Esophagus muscularis mucosa (tissue), 4 donors: ENCODE measurements at regions not wholly inside any gene's neighbourhood (a gene's known extent, or its start where the extent isn't known, plus 50 kb on each side); places are given as distances from the start of the nearest gene placed in this dataset.

Experiments
- DNase-seq: peaks from one replicate; pipeline ENCODE4 v3.0.0-alpha.2; 2017; ENCODE audit errors: extremely low spot score
- H3K27ac ChIP-seq, 4 donors: fragments of 200-600 bp; sonication (generic); replicated peaks in 1 of 4; 1 replicate in 3 of 4; 2 replicates in 1 of 4; pipeline ENCODE4 v1.5.1; 2016 to 2019; ENCODE audit warnings: mild to moderate bottlenecking in 1 of 4
- H3K27me3 ChIP-seq, 4 donors: fragments of 200-600 bp; sonication (generic); one replicate each; pipeline versions ENCODE4 v1.5.1 to v1.6.0; 2016 to 2019
- H3K36me3 ChIP-seq, 4 donors: fragments of 200-600 bp; sonication (generic); one replicate each; pipeline ENCODE4 v1.5.1; 2016 to 2019
- H3K4me1 ChIP-seq, 4 donors: fragments of 200-600 bp; sonication (generic); one replicate each; pipeline ENCODE4 v1.5.1; 2016 to 2019
- H3K4me3 ChIP-seq, 4 donors: fragments of 200-600 bp; sonication (generic); 1 replicate in 2 of 4; 2 replicates in 2 of 4; pipeline ENCODE4 v1.5.1; 2016 to 2019; ENCODE audit warnings: mild to moderate bottlenecking in 4 of 4, moderate library complexity in 1 of 4
- H3K9me3 ChIP-seq, 4 donors: fragments of 200-600 bp; sonication (generic); 1 replicate in 3 of 4; 2 replicates in 1 of 4; pipeline ENCODE4 v1.5.1; 2016 to 2019
- EP300 ChIP-seq: sonication (generic); formaldehyde crosslinking; IDR thresholded peaks from one replicate; pipeline ENCODE4 v1.6.1; 2017; ENCODE audit warnings: antibody characterized with exemption
- POLR2A ChIP-seq: fragments of 450-650 bp; IDR thresholded peaks from one replicate; pipeline ENCODE4 v1.6.1; 2017; ENCODE audit warnings: antibody characterized with exemption, moderate library complexity, mild to moderate bottlenecking, low read depth
- POLR2AphosphoS5 ChIP-seq, 2 donors: sonication (generic); formaldehyde crosslinking; IDR thresholded peaks; one replicate each; pipeline ENCODE4 v1.6.1; 2017; ENCODE audit warnings: antibody characterized with exemption in 2 of 2
- WGBS: methylation state at CpG from one replicate; pipeline ENCODE4 v1.1.5; 2018; 5-methylcytosine and 5-hydroxymethylcytosine counted together
- intact Hi-C: fragments of 100-400 bp; cut with DNase I; formaldehyde crosslinking; loops from one replicate; pipeline ENCODE4 v1.15.1; 2023
- TF ChIP-seq, protein P1 (sequence below), 3 experiments: fragments of 200-600 bp in 2 of 3; fragments of 450-650 bp in 1 of 3; sonication (generic) in 2 of 3; IDR thresholded peaks; one replicate each; pipeline ENCODE4 v1.5.1; 2017 to 2019; ENCODE audit warnings: antibody characterized with exemption in 3 of 3, mild to moderate bottlenecking in 2 of 3, moderate library complexity in 1 of 3

DNA sequence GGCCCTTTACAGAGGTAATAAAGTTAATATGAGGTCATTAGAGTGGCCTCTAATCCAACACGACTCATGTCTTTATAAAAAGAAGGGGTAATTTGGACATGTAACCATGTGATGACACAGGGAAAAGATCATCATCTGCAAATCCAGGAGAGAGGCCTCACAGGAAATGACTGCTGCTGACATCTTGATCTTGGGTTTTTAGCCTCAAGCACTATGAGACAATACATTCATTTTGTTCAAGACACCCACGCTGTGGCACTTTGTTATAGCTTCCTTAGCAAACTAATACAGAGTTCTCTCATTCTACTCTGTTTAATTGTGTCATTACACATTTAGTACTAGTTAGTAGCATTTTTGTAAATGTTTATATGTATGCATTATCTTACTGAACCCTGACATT lies 64.0 kb upstream of the RUNX1 start:
- 65% methylated on average over 2 of the region's 2 CpGs for WGBS
- no peak overlapping the region for H3K4me3 ChIP-seq
- no peaks in the 10 kb centered on the region for H3K36me3 ChIP-seq
- no peak overlapping the region for H3K27ac ChIP-seq
- intact Hi-C loops, result no loop called here
- H3K9me3 ChIP-seq, result peaks cover 0 to 4% (median 0%) of the 10 kb centered on the region in 4 donors
- no peaks in the 10 kb centered on the region for H3K4me1 ChIP-seq
- DNase-seq, result no peak
- peaks cover 0 to 7% (median 0%) of the 10 kb centered on the region in 4 donors for H3K27me3 ChIP-seq
- no peak for TF ChIP-seq POLR2AphosphoS5 (IDR thresholded peaks at IDR 0.05)
- TF ChIP-seq POLR2A, result no peak
- TF ChIP-seq, protein P1, sequence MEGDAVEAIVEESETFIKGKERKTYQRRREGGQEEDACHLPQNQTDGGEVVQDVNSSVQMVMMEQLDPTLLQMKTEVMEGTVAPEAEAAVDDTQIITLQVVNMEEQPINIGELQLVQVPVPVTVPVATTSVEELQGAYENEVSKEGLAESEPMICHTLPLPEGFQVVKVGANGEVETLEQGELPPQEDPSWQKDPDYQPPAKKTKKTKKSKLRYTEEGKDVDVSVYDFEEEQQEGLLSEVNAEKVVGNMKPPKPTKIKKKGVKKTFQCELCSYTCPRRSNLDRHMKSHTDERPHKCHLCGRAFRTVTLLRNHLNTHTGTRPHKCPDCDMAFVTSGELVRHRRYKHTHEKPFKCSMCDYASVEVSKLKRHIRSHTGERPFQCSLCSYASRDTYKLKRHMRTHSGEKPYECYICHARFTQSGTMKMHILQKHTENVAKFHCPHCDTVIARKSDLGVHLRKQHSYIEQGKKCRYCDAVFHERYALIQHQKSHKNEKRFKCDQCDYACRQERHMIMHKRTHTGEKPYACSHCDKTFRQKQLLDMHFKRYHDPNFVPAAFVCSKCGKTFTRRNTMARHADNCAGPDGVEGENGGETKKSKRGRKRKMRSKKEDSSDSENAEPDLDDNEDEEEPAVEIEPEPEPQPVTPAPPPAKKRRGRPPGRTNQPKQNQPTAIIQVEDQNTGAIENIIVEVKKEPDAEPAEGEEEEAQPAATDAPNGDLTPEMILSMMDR (IDR thresholded peaks at IDR 0.05), result no peak
- TF ChIP-seq EP300, result no peak

DNA sequence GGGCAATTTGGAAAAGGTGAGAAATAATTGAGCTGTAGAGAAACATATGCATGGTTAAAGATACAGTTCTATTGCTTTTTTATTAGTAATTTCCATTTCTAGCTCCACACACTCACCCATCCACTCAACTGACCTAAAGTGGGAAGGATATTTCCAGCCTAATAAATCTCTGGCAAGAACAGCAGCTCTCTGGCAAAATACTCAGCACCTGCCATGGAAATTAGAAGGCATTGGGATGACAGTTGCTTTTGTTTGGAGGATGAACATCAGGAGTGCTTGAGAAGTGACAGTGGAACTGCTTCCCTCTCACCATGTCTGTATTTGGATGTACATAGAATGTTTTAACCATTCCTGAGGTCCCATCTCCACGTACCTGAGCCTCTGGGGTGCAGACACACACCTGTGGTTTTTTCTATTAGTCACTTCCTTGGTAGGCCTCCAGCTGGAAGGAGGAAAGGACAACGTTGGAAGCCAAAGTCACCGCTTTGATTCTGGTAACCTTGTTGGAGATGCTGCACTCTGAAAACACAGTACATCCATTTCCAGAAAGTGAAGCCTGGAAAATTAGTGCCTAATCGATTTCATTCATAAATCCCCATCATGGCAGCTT lies 62.3 kb upstream of the RUNX1 start:
- Histone ChIP-seq H3K36me3 (no peaks in the 10 kb centered on the region), H3K4me1 (no peaks in the 10 kb centered on the region), H3K27me3 (peaks cover 0 to 3% (median 0%) of the 10 kb centered on the region in 4 donors), H3K27ac (no peak overlapping the region), H3K9me3 (peaks cover 0 to 4% (median 0%) of the 10 kb centered on the region in 4 donors), H3K4me3 (no peak overlapping the region)
- TF ChIP-seq POLR2A (no peak), POLR2AphosphoS5 (IDR thresholded peaks at IDR 0.05) (no peak), EP300 (no peak)
- TF ChIP-seq, protein P1 (IDR thresholded peaks at IDR 0.05), result no peak
- intact Hi-C loops, result no loop called here
- 40% methylated on average over 4 of the region's 4 CpGs for WGBS
- DNase-seq, result no peak

GRCh38 chr21:35108887-35109286 lies 59.8 kb upstream of the RUNX1 start:
- no peak for DNase-seq
- peaks cover 0 to 4% (median 0%) of the 10 kb centered on the region in 4 donors for H3K9me3 ChIP-seq
- intact Hi-C loops, result no loop called here
- H3K4me1 ChIP-seq, result no peaks in the 10 kb centered on the region
- H3K27ac ChIP-seq, result no peak overlapping the region
- TF ChIP-seq EP300 (no peak), POLR2A (no peak), POLR2AphosphoS5 (IDR thresholded peaks at IDR 0.05) (no peak)
- TF ChIP-seq, protein P1 (IDR thresholded peaks at IDR 0.05), result no peak
- H3K4me3 ChIP-seq, result no peak overlapping the region
- 73% methylated on average over 3 of the region's 3 CpGs for WGBS
- peaks cover 0 to 18% (median 0%) of the 10 kb centered on the region in 4 donors for H3K27me3 ChIP-seq
- no peaks in the 10 kb centered on the region for H3K36me3 ChIP-seq

GRCh38 chr21:35107520-35107919 lies 58.4 kb upstream of the RUNX1 start:
- intact Hi-C loops, result no loop called here
- 90% methylated on average over 6 of the region's 6 CpGs for WGBS
- Histone ChIP-seq H3K27me3 (peaks cover 0 to 18% (median 0%) of the 10 kb centered on the region in 4 donors), H3K27ac (no peak overlapping the region), H3K4me1 (no peaks in the 10 kb centered on the region), H3K36me3 (no peaks in the 10 kb centered on the region), H3K4me3 (no peak overlapping the region), H3K9me3 (peaks cover 0 to 4% (median 0%) of the 10 kb centered on the region in 4 donors)
- DNase-seq, result no peak
- TF ChIP-seq EP300 (no peak), POLR2A (no peak), POLR2AphosphoS5 (IDR thresholded peaks at IDR 0.05) (no peak)
- TF ChIP-seq, protein P1 (IDR thresholded peaks at IDR 0.05), result no peak
